HG03558 (cell line): ENCODE measurements at regions not wholly inside any gene's neighbourhood (a gene's known extent, or its start where the extent isn't known, plus 50 kb on each side); places are given as distances from the start of the nearest gene placed in this dataset.

Source experiments
- ATAC-seq: cut with Tn5 transposase; IDR thresholded peaks from one replicate; pipeline ENCODE4 v1.9.1; 2021; ENCODE audit warnings: moderate number of reproducible peaks; ENCODE audit not compliant: unreplicated experiment; ENCODE audit errors: extremely low read depth

DNA sequence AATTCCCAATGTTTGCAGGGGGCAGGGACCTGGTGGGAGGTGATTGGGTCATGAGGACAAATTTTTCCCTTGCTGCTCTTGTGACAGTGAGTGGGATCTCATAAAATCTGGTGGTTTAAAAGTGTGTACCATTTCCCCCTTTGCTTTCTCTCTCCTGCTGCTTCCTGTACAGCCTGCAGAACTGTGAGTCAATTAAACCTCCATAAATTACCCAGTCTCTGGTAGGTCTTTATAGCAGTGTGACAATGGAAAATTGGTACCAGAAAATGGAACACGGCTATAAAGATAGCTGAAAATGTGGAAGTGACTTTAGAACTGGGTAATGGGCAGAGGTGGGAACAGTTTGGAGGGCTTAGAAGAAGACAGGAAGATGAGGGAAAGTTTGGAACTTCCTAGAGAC, 108.7 kb upstream of the NPFFR2 start:
- no peak for ATAC-seq

- ATAC-seq = no peak
These were observed 101.3 kb upstream of the NPFFR2 start for GRCh38 chr4:71930459-71930858.

DNA sequence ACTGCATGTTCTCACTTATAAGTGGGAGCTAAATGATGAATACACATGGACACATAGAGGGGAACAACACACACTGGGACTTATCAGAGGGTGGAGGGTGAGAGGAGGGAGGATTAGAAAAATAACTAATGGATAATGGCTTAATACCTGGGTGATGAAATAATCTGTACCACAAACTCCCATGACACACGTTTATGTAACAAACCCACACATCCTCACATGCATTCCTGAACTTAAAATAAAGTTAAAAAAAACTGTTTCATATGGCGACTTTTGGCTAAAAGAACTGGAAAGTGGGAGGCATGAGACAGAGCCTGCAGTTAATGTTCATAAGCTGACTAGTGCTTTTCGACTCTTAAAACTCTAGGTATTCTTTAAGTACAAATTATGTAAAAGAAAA, 98.9 kb upstream of the NPFFR2 start:
- ATAC-seq = no peak

- no peak for ATAC-seq
These were observed 93.0 kb upstream of the NPFFR2 start for GRCh38 chr4:71938776-71939175.

DNA sequence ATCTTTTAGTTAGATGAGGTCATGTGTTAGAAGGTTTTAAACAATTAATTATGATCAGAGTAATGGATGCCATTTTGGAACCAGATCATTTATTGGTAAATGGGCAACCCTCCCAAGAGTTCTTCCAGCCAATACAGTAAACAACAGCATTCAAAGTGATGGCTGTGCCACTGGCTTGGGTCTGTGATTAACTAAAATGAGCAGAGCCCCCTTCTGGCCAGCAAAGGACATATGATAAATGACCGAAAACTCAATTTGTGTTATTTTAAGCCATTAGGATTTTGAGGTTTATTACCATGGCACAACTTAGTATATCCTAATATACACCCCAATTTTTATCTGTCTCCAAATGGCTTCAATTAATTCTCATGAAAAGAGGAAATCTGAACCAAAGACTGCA, 90.8 kb upstream of the NPFFR2 start:
- no peak for ATAC-seq

DNA sequence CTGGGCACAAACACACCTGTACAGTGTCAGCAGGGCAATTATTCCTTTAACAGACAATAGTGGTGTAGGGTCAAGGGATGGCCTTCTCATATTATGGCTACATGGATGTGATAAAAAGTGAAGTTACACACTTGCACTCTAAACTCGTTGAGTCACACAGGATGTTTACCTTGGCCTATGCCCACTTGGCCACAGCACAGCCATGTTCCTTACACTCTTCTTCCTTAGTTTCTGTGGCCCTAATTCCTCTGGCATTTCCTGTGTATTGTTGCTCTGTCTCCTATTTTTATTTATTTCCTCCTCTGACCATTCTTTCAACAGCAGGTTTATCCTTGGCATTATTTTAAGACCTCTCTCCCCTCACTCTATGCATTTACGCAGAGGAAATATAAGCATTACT, 86.8 kb upstream of the NPFFR2 start:
- ATAC-seq = no peak

GRCh38 chr4:71945791-71946190, 86.0 kb upstream of the NPFFR2 start:
- no peak for ATAC-seq

- ATAC-seq = no peak
These were observed 72.8 kb upstream of the NPFFR2 start for GRCh38 chr4:71958978-71959377.

GRCh38 chr4:71962622-71963264, 69.1 kb upstream of the NPFFR2 start:
- ATAC-seq = no peak

DNA sequence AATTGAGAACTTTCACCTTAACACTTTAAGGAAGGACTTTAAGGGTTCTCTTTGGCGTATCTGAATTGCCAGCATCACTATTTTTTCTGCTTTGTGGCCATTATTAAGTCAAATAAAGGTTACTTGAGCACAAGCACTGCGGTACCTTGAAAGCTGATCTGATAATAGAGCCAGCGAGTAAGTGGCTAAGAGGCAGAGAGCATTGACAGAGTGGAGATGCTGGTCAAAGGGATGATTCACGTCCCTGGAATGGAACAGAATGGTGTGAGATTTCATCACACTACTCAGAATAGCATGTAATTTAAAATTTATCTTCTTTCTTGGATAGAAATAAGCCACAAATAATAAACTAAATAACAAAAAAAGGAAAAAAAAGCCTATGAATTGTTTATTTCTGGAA, 57.1 kb upstream of the NPFFR2 start:
- ATAC-seq = no peak

- ATAC-seq = no peak
These were observed 55.3 kb upstream of the NPFFR2 start for GRCh38 chr4:71976523-71976922.

DNA sequence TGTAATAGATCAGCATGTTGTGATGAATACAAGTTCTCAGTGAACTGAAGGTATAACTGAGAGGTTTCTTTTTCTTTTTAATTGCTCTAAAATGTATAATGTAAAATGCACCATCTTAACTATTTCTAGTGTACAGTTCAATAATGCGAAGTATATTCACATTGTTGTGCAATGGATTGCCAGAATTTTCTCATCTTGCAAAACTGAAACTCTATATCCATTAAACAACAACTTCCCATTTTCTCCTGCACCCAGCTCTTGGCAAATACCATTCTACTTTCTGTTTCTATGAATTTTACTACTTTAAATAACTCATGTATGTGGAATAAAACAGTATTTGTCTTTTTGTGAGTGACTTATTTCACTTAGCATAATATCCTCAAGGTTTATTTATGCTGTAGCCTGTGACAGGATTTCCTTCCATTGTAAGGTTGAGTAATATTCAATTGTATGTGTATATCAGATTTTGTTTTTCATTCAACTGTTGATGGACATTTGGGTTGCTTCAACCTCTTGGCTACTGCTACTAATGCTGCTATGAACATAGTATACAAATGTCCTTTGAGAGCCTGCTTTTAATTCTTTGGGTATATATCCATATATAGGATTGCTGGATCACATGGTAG, 53.5 kb upstream of the NPFFR2 start:
- ATAC-seq = no peak

- ATAC-seq = no peak
These were observed 50.8 kb upstream of the NPFFR2 start for GRCh38 chr4:71980976-71981375.
